HEK293T (cell line): ENCODE measurements at regions not wholly inside any gene's neighbourhood (a gene's known extent, or its start where the extent isn't known, plus 50 kb on each side); places are given as distances from the start of the nearest gene placed in this dataset.

ENCODE experiments used
- BHLHE40 ChIP-seq: fragments of 450-650 bp; IDR thresholded peaks from 2 replicates; pipeline ENCODE4 v1.6.1; 2016; ENCODE audit warnings: mild to moderate bottlenecking, moderate library complexity, borderline replicate concordance
- ELF4 ChIP-seq: fragments of 450-650 bp; IDR thresholded peaks from 2 replicates; pipeline ENCODE4 v1.6.1; 2017; ENCODE audit warnings: antibody characterized with exemption
- FOXA1 ChIP-seq: fragments of 450-650 bp; IDR thresholded peaks from 2 replicates; pipeline ENCODE4 v1.6.1; 2016; ENCODE audit warnings: mild to moderate bottlenecking
- FOXK2 ChIP-seq: fragments of 450-650 bp; IDR thresholded peaks from 2 replicates; pipeline ENCODE4 v1.6.1; 2016; ENCODE audit warnings: mild to moderate bottlenecking
- NFRKB ChIP-seq: fragments of 450-650 bp; IDR thresholded peaks from 2 replicates; pipeline ENCODE4 v1.6.1; 2016; ENCODE audit warnings: mild to moderate bottlenecking, moderate library complexity
- SP1 ChIP-seq: fragments of 450-650 bp; IDR thresholded peaks from 2 replicates; pipeline ENCODE4 v1.6.1; 2017
- TARDBP ChIP-seq: fragments of 450-650 bp; IDR thresholded peaks from 2 replicates; pipeline ENCODE4 v1.6.1; 2016
- ZNF384 ChIP-seq: fragments of 450-650 bp; IDR thresholded peaks from 2 replicates; pipeline ENCODE4 v1.6.1; 2016

DNA sequence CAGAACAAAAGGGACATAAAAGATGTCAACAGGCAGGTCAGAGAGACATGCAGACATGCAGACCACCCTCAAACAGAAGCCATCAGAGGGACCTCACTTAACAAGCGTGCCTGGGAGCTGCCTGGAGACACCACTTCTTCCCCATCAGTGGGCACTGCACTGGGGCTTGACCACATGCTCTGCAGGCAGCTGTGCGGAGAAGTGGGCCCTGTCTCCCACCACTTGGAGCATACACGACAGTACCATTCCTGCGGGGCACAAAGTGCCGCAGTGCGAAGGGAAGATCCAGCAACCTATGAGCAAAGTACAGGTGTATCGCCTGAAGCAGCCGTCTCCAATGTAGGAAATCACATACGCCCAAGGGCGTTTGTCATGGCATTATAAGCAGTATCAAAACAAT, 150.5 kb upstream of the FOXD4L5 start:
- no peak for TF ChIP-seq BHLHE40
- no peak for TF ChIP-seq TARDBP
- TF ChIP-seq ZNF384, result no peak
- no peak for TF ChIP-seq NFRKB
- no peak for TF ChIP-seq SP1
- TF ChIP-seq FOXA1, result no peak
- TF ChIP-seq FOXK2, result no peak
- TF ChIP-seq ELF4, result no peak
